GM21390 (cell line): ENCODE measurements at regions not wholly inside any gene's neighbourhood (a gene's known extent, or its start where the extent isn't known, plus 50 kb on each side); places are given as distances from the start of the nearest gene placed in this dataset.
A peak's percentile ranks its signal among the peaks of the same experiment; 100 is the strongest.
"Not testable (repeated sequence)": the region's sequence is repeated elsewhere in the genome, so short reads cannot be mapped to it uniquely, and the experiment has no call there.

ENCODE experiments used
- ATAC-seq: cut with Tn5 transposase; IDR thresholded peaks from one replicate; pipeline ENCODE4 v1.9.1; 2021; ENCODE audit not compliant: unreplicated experiment

- no peak for ATAC-seq
Observed at GRCh38 chrX:52261125-52261462, 76.4 kb downstream of the MAGED4 start.

GRCh38 chrX:52261463-52262194, 76.9 kb downstream of the MAGED4 start:
- ATAC-seq = peak; percentile 99

DNA sequence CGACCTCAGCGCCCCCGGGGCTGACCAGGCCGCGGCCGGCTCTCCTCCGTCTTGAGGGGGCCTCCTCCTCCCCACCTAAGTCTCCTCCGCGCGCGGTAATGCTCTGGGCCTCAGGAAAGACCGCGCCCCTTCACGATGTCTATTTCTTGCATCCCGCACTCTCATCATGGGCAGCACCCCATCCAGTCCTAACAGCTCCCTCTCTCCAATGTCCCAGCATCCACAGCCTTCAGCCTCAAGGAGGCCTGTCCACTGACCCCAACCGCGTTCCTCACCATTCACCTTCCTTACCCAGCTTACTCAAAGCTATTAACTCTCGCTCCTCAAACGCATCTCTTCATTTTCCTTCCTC, 77.5 kb downstream of the MAGED4 start:
- no peak for ATAC-seq

DNA sequence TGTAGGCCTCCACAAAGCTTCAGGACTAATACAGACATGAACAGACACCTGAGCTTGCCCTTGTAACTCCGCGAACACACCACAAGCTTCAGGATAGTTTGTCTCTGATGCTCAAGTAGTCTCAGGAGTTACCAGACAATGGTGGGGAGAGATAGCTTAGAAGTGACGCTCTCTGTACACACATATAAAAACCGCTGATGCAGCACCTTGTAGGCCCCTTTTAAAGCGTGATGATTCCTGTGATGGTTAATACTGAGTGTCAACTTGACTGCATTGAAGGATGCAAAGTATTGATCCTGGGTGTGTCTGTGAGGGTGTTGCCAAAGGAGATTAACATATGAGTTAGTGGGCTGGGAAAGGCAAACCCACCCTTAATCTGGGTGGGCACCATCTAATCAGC, 78.7 kb downstream of the MAGED4 start:
- ATAC-seq = no peak

DNA sequence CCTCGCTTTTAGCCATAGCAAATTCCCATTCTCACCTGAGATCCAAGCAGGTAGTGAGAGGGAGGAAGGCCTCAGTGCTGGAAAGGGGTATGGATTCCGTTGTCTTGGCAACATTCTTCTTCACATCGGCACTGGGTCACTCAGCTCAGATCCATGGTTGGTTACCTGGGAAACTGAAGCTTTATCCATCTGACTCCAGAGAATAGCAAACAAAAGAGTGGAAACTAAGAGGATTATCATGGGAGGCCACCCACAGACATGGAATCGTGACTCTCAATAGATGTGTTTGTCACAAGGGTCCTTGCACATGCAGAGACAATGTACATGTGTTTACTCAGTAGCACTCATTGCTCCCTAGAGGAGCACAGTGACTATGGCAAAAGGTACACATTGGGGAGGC, 81.0 kb downstream of the MAGED4 start:
- no peak for ATAC-seq

GRCh38 chrX:52268502-52268901, 83.8 kb downstream of the MAGED4 start:
- ATAC-seq = not testable (repeated sequence)

GRCh38 chrX:52270453-52271116, 85.9 kb downstream of the MAGED4 start:
- ATAC-seq = no peak

GRCh38 chrX:52271206-52271605, 86.5 kb downstream of the MAGED4 start:
- no peak for ATAC-seq

- no peak for ATAC-seq
Observed at GRCh38 chrX:52277666-52278065, 91.2 kb upstream of the XAGE2 start.

GRCh38 chrX:52280812-52281211, 88.0 kb upstream of the XAGE2 start:
- ATAC-seq = no peak

- no peak for ATAC-seq
Observed at GRCh38 chrX:52284865-52285264, 84.0 kb upstream of the XAGE2 start.

DNA sequence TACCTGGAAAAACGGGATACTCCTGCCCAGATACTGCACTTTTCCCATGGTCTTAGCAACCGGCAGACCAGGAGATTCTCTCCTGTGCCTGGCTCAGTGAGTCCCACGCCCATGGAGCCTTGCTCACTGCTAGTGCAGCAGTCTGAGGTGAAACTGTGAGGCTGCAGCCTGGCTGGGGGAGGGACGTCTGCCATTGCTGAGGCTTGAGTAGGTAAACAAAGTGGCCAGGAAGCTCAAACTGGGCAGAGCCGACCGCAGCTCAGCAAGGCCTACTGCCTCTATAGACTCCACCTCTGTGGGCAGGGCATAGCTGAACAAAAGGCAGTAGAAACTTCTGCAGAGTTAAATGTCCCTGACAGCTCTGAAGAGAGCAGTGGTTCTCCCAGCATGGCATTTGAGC, 69.9 kb upstream of the XAGE2 start:
- not testable (repeated sequence) for ATAC-seq

GRCh38 chrX:52308532-52308931, 60.3 kb upstream of the XAGE2 start:
- not testable (repeated sequence) for ATAC-seq
